Calu3 (cell line): ENCODE measurements at regions not wholly inside any gene's neighbourhood (a gene's known extent, or its start where the extent isn't known, plus 50 kb on each side); places are given as distances from the start of the nearest gene placed in this dataset.

Source experiments
- BruUV-seq: library from RNA; stranded (reverse); fragments of 400-500 nt; replicated peaks from 2 replicates; lab custom pipeline; 2021; lab: Mats Ljungman, UMichigan
- CTCF ChIA-PET: fragments of 300-600 bp; sonication (Branson Sonifier 250); formaldehyde crosslinking; loops from one replicate; lab custom pipeline; 2022; ENCODE audit warnings: antibody characterized with exemption; lab: Charles Lee
- DNase-seq: peaks from one replicate; pipeline ENCODE4 v3.0.0; 2022
- H3K27ac Mint-ChIP-seq: one replicate; pipeline ENCODE4 v1.8.0; 2022; ENCODE audit warnings: mixed read lengths; ENCODE audit not compliant: unreplicated experiment
- H3K27me3 Mint-ChIP-seq: one replicate; pipeline ENCODE4 v1.8.0; 2022; ENCODE audit warnings: mixed read lengths; ENCODE audit not compliant: unreplicated experiment
- H3K36me3 Mint-ChIP-seq: one replicate; pipeline ENCODE4 v1.8.0; 2022; ENCODE audit warnings: mild to moderate bottlenecking, moderate library complexity, mixed read lengths; ENCODE audit not compliant: insufficient read depth, unreplicated experiment
- H3K4me1 Mint-ChIP-seq: one replicate; pipeline ENCODE4 v1.8.0; 2022; ENCODE audit warnings: mild to moderate bottlenecking, low read depth, mixed read lengths; ENCODE audit not compliant: unreplicated experiment
- H3K4me3 Mint-ChIP-seq: one replicate; pipeline ENCODE4 v1.8.0; 2022; ENCODE audit warnings: mild to moderate bottlenecking, low read depth, moderate library complexity, mixed read lengths; ENCODE audit not compliant: unreplicated experiment
- H3K9me3 Mint-ChIP-seq: one replicate; pipeline ENCODE4 v1.8.0; 2022; ENCODE audit warnings: low read depth, mixed read lengths; ENCODE audit not compliant: unreplicated experiment
- CTCF ChIP-seq: fragments of 200-600 bp; IDR thresholded peaks from one replicate; pipeline ENCODE4 v1.8.0; 2022; ENCODE audit warnings: antibody characterized with exemption; ENCODE audit not compliant: unreplicated experiment
- intact Hi-C: fragments of 100-400 bp; cut with micrococcal nuclease; formaldehyde crosslinking; loops from one replicate; pipeline ENCODE4 v1.10.0; 2022; ENCODE audit not compliant: unreplicated experiment

DNA sequence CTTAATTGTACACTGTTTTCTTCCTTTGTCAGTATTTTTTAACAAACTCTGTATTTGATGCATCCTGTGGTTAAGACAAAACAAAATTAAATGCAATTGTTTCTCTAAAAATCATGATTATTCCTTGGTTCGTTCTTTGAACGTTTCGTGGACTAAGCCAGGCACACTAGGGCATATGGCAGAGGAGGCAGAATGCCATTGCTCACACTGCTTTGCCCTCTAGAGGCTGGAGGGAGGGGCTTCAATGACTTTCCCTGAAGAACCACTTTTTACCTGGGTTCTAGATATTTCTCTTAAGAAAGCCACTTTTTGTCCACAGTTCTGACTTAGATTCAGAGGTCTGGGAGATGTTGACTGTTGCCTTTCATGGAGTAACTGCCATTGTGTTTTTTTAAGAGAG lies 236.2 kb upstream of the ADAMTSL1 start:
- Mint-ChIP-seq H3K4me3 (peak overlapping the region; percentile 53), H3K36me3 (peaks cover 6% of the 10 kb centered on the region), H3K4me1 (peaks cover 27% of the 10 kb centered on the region), H3K27ac (peak overlapping the region; percentile 88), H3K9me3 (no peaks in the 10 kb centered on the region), H3K27me3 (no peaks in the 10 kb centered on the region)
- CTCF ChIA-PET, result interaction anchor here (1.0 kb wide), 1 partner anchor 17 kb away, joined by 3 read pairs; no protein-coding TSS in a partner anchor
- DNase-seq, result no peak
- no TSS peak for BruUV-seq
- intact Hi-C loops, result no loop called here
- TF ChIP-seq CTCF, result no peak

DNA sequence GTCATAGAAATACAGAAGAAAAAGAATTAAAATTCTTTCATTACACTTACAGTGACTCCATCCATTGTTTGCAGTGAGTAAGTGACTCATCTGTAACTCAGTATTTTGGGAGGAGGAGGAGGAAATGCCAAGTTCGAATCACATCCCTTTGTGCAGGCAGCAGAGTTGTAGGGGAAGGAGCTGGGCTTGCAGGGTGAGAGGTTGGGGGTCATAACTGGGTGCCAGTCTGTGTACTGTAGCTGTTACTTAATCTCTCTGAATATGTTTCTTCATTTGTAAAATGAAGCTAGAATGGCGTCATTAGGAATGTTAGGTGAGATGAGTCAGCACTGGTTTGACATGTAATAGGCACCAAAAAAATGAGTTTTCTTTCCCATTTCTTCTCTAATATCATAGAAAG lies 235.7 kb upstream of the ADAMTSL1 start:
- peaks cover 27% of the 10 kb centered on the region for H3K4me1 Mint-ChIP-seq
- H3K9me3 Mint-ChIP-seq, result peaks cover 1% of the 10 kb centered on the region
- CTCF ChIA-PET, result interaction anchor here (1.0 kb wide), 1 partner anchor 17 kb away, joined by 3 read pairs; no protein-coding TSS in a partner anchor
- no peaks in the 10 kb centered on the region for H3K27me3 Mint-ChIP-seq
- TF ChIP-seq CTCF, result no peak
- peak overlapping the region; percentile 53 for H3K4me3 Mint-ChIP-seq
- no TSS peak for BruUV-seq
- peak overlapping the region; percentile 88 for H3K27ac Mint-ChIP-seq
- peaks cover 6% of the 10 kb centered on the region for H3K36me3 Mint-ChIP-seq
- intact Hi-C loops, result no loop called here
- DNase-seq, result peak; percentile 57

DNA sequence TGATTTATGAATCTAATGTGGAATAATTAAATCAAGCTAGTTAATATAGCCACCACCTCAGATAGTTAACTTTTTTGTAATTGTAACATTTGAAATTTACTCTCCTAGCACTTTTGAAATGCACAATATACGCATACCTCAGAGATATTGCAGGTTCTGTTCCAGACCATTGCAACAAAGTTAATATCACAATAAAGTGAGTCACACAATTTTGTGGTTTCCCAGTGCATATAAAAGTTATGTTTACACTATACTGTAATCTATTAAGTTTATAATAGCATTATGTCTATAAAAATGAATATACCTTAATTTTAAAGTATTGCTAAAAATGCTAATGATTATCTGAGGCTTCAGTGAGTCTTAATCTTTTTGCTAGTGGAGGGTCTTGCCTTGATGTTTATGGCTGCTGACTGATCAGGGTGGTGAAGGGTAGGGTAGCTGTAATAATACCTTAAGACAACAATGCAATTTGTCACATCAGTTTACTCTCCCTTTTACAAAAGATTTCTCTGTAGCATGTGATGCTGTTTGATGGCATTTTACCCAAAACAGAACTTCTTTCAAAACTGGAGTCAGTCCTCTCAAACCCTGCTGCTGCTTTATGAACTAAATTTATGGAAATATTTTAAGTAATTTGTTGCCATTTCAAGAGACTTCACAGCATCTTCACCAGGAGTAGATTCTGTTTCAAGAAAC lies 235.1 kb upstream of the ADAMTSL1 start:
- Mint-ChIP-seq H3K27ac (peak overlapping the region; percentile 88), H3K9me3 (peaks cover 2% of the 10 kb centered on the region), H3K4me1 (peaks cover 27% of the 10 kb centered on the region), H3K36me3 (peaks cover 6% of the 10 kb centered on the region), H3K4me3 (peak overlapping the region; percentile 53), H3K27me3 (no peaks in the 10 kb centered on the region)
- intact Hi-C loops, result no loop called here
- BruUV-seq, result no TSS peak
- TF ChIP-seq CTCF, result no peak
- CTCF ChIA-PET, result interaction anchor here (1.0 kb wide), 1 partner anchor 16 kb away, joined by 3 read pairs; no protein-coding TSS in a partner anchor
- DNase-seq, result no peak

- CTCF ChIA-PET, result no interaction called here
- Mint-ChIP-seq H3K9me3 (peaks cover 6% of the 10 kb centered on the region), H3K27ac (no peak overlapping the region), H3K27me3 (no peaks in the 10 kb centered on the region), H3K4me3 (no peak overlapping the region), H3K36me3 (peaks cover 6% of the 10 kb centered on the region), H3K4me1 (peaks cover 27% of the 10 kb centered on the region)
- intact Hi-C loops, result no loop called here
- TF ChIP-seq CTCF, result no peak
- BruUV-seq, result no TSS peak
- no peak for DNase-seq
Observed at GRCh38 chr9:18240213-18240612, 233.7 kb upstream of the ADAMTSL1 start.
